ENCODE measurements at regions not wholly inside any gene's neighbourhood (a gene's known extent, or its start where the extent isn't known, plus 50 kb on each side); places are given as distances from the start of the nearest gene placed in this dataset.

GRCh38 chr3:176932433-176932832 lies 264.8 kb downstream of the TBL1XR1 start:
- no peak for DNase-seq (ENCODE audit: low spot score)

GRCh38 chr3:176931991-176932390 lies 265.3 kb downstream of the TBL1XR1 start:
- DNase-seq (ENCODE audit: low spot score), result no peak

GRCh38 chr3:176930942-176931341 lies 266.3 kb downstream of the TBL1XR1 start:
- DNase-seq (ENCODE audit: low spot score), result no peak

GRCh38 chr3:176928582-176928931 lies 268.7 kb downstream of the TBL1XR1 start:
- no peak for DNase-seq (ENCODE audit: low spot score)

GRCh38 chr3:176927706-176928581 lies 269.3 kb downstream of the TBL1XR1 start:
- no peak for DNase-seq (ENCODE audit: low spot score)

GRCh38 chr3:176927280-176927679 lies 270.0 kb downstream of the TBL1XR1 start:
- DNase-seq (ENCODE audit: low spot score), result no peak

- DNase-seq (ENCODE audit: low spot score), result no peak
These were observed 270.6 kb downstream of the TBL1XR1 start for GRCh38 chr3:176926688-176927087.

- DNase-seq (ENCODE audit: low spot score), result no peak
These were observed 271.2 kb downstream of the TBL1XR1 start for GRCh38 chr3:176926034-176926433.

- DNase-seq (ENCODE audit: low spot score), result no peak
These were observed 276.5 kb downstream of the TBL1XR1 start for GRCh38 chr3:176920766-176921160.

GRCh38 chr3:176919836-176920765 lies 277.2 kb downstream of the TBL1XR1 start:
- DNase-seq (ENCODE audit: low spot score), result no peak

GRCh38 chr3:176916777-176917176 lies 280.5 kb downstream of the TBL1XR1 start:
- no peak for DNase-seq (ENCODE audit: low spot score)

- DNase-seq (ENCODE audit: low spot score), result no peak
These were observed 282.5 kb downstream of the TBL1XR1 start for GRCh38 chr3:176914764-176915163.

- no peak for DNase-seq (ENCODE audit: low spot score)
These were observed 285.7 kb downstream of the TBL1XR1 start for GRCh38 chr3:176911579-176911978.

GRCh38 chr3:176909044-176909443 lies 288.2 kb downstream of the TBL1XR1 start:
- no peak for DNase-seq (ENCODE audit: low spot score)

GRCh38 chr3:176906046-176906905 lies 291.0 kb downstream of the TBL1XR1 start:
- no peak for DNase-seq (ENCODE audit: low spot score)

- no peak for DNase-seq (ENCODE audit: low spot score)
These were observed 292.0 kb downstream of the TBL1XR1 start for GRCh38 chr3:176905331-176905730.

- no peak for DNase-seq (ENCODE audit: low spot score)
These were observed 292.8 kb downstream of the TBL1XR1 start for GRCh38 chr3:176904506-176904905.

GRCh38 chr3:176896640-176897039 lies 300.6 kb downstream of the TBL1XR1 start:
- no peak for DNase-seq (ENCODE audit: low spot score)

GRCh38 chr3:176896165-176896564 lies 301.1 kb downstream of the TBL1XR1 start:
- no peak for DNase-seq (ENCODE audit: low spot score)

GRCh38 chr3:176879710-176880109 lies 317.6 kb downstream of the TBL1XR1 start:
- DNase-seq (ENCODE audit: low spot score), result no peak

- no peak for DNase-seq (ENCODE audit: low spot score)
These were observed 324.0 kb downstream of the TBL1XR1 start for GRCh38 chr3:176873261-176873660.

- DNase-seq (ENCODE audit: low spot score), result no peak
These were observed 324.5 kb downstream of the TBL1XR1 start for GRCh38 chr3:176872771-176873209.

Measured in ureter (tissue), 1 donor.